GM19238 (cell line): ENCODE measurements at regions not wholly inside any gene's neighbourhood (a gene's known extent, or its start where the extent isn't known, plus 50 kb on each side); places are given as distances from the start of the nearest gene placed in this dataset.
"Not testable (repeated sequence)": the region's sequence is repeated elsewhere in the genome, so short reads cannot be mapped to it uniquely, and the experiment has no call there.

Experiments used
- DNase-seq: peaks from one replicate; pipeline ENCODE4 v3.0.0; 2011; ENCODE audit warnings: low spot score; ENCODE audit not compliant: insufficient read length

DNA sequence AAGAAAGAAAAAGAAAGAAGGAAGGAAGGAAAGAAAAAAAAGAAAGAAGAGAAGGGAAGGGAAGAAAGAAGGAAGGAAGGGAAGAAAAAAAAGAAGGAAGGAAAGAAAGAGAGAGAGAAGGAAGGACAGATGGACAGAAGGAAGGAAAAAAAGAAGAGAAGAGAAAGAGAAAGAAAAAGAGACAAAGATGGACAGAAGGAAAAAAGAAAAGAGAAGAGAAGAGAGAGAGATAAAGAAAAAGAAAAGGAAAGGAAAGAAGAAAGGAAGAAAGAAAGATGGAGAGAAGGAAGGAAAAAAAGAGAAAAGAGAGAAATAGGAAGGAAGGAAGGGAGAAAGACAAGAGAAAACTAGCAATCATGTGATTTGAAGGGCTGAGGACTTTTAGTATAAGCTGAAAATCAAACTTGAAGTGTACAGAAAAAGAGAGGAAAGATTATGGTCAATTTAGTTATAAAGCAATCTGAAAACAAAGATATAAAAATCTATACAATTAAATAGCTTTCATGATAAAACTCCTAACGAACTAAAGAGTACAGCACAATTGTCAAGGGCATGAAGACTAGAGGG lies 115.3 kb downstream of the LTN1 start:
- DNase-seq: no peak

DNA sequence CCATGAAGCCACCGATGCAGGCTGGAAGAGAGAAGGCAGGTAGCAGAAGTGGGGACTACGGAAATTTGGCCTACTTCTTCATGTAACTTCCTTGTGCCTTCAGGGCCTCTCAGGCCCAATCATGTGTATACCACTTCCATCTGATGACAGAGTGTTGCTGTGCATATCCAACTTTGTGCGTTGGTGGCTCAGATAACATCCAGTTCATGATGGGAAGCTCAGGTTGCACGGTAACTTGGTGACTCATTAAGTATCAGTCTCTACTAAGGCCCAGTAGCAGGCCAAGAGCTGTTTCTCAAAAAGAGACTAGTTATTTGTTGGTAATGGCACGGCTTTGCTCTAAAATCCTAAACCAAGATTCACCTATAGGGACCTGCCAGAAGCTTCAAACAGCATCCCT lies 117.6 kb downstream of the LTN1 start:
- no peak for DNase-seq

DNA sequence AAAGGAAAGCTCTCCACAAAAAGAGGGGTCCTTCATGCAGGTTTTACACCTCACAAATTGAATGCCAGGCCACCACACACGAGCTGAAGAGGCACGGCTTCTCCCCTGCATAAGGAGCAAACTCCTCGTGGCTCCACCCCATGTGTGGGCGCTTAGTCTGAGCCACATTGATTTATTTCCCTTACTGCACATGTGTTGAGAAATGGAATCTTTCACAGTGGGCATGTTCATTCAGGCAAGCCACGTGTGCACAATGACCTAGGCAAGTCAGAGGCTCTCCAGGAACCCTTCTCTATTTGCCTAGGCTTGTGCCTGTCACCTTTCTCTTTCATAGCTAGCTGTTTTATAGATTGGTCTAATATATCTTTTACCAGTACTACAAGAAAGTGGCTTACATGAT lies 120.5 kb downstream of the LTN1 start:
- DNase-seq: no peak

DNA sequence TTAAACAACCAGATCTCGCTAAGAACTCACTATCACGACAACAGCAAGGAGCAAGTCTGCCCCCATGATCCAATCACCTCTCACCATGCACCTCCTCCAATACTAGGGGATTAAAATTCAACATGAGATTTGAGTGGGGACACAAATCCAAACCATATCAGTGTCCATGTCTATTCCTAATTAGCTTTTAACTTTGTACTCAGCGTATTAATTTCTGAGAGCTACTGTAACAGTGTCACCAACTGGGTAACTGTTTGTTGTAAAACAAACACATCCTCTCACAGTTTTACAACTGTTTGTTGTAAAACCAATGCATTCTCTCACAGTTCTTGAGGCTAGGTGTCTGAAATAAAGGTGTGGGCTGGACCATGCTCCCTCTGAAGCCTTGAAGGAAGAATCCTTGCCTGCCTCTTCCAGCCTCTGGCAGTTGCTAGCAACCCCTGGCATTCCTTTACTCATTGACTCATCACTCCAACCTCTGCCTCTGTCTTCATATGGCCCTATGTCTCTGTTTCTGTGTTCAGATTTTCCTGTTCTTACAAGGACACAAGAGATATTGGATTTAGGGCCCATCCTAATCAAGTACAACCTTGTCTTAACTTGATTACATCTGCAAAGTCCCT lies 121.2 kb downstream of the LTN1 start:
- no peak for DNase-seq

DNA sequence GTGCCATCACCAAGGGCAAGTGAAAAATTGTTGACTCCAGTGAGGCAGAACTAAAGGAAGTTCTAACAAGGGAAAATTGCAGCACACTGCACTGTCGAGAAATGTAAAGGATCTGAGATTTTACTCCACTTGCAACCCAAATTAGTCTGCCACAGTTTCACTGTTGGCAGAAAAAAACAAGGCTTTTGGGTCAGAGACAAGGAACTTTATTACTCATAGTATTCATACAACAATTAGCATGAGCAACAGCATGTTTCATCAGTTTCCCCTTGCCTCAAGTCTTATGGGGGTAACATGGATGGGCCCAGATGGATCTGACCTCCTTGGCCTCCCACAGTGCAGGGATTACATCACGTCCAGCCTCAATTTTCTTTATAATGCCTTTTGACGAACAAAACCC lies 125.3 kb downstream of the LTN1 start:
- no peak for DNase-seq

DNA sequence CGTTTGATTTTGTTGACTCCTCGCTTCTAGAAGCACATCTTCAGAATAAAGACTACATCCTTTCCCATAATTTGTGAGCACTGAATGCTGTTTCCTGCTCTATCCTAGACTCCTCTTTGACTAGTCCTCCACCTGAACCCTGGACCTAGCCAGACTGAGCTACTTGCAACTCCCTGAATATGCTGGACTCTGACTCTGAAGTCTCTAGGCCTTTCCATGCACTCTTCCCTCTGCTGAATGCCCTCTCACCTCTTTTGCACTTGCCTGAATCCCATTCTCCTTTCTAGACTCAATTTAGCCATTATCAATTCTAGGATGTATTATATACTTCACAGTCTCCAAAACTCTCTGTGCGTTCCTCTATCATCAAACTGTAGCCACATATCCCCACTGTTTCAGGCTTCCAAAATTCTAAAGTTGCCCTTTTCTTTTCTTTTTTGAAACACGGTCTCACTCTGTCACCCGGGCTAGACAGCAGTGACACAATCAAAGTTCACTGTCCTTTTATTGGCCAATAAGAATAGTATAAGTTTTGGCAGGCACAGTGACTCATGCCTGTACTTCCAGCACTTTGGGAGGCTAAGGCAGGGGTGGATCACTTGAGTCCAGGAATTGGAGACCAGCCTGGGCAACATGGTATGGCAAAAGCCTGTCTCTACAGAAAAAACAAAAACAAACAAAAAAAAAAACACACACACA lies 127.0 kb downstream of the LTN1 start:
- no peak for DNase-seq

DNA sequence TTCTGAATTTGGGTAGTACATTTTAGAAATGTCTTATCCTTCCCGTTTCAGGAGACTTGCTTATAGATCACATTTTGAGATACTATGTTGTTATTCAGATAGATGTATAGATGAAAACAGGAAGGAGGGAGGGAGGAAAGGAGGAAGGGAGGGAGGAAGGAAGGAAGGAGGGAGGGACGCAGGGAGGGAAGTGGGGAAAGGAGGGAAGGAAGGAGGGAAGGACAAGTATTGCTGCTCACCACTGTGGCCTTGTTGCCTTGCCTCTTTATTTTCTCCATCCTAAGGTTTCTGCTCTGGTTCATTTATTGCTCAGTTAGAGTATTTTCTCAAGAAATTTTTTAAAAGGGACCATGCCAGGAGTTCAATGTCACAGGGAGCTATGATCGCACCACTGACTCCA lies 134.3 kb downstream of the LTN1 start:
- no peak for DNase-seq

DNA sequence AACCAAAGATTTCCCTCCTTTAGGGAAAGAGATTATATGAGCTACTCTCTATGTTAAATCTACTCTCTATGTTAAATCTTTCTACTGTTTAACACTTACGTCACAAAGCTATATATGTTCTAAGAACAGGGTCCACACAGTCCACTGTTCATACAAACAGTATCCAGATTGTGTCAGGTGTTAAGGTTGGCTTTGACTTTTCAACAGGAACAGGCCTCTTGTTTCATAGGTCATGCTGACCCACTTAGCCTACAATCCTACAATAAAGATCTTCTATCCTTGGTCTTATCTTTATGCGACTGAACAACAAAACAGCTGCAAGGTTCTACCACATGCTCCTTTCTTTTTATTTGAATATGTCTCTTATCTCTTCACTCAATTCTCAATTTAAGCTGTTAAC lies 134.9 kb downstream of the LTN1 start:
- no peak for DNase-seq

DNA sequence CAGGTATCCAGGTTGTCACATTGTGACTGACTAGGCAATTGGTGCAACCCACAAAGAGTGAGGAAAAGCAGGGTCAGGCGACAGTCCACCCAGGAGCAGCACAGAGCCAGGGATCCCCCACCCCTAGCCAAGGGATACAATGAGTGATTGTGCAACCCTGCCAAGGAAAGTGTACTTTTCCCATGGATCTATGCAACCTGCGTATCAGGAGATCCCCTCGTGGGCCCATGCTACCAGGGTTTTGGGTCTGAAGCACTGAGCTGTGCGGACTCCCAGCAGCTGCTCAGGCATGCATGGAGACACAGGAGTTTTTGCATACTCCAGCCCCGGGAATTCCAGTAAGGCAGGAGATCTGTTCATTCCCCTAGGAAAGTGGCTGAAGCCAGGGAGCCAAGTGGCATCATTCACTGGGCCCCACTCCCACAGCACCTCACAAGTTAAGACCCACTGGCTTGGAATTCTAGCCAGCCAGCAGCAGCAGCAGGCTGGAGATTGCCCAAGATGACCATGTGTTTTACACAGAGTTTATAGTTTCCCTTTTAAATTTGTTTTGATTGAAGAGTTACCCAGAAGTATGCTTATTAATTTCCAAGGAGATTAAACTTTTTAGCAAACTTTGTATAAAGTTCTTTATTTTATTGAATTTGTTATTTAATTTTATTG lies 136.0 kb downstream of the LTN1 start:
- no peak for DNase-seq

DNA sequence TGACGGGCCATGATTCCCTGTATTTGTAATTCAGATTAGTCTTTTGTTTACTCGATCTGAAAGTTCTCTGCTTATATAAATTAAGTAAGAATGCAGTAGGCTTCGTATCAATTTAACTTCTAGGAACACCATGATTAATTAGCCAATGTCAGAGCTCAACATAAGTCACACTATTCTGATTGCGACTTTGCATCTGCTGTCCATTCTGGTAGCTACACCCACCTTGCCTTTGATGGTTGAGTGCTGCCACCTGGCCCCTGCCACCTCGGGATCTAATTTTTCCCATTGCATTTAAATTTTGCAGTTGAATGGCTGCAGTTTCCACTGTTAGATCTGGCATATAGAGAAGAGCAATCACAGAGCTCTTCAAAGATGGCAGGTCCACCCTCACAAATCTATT lies 140.0 kb downstream of the LTN1 start:
- DNase-seq: no peak

DNA sequence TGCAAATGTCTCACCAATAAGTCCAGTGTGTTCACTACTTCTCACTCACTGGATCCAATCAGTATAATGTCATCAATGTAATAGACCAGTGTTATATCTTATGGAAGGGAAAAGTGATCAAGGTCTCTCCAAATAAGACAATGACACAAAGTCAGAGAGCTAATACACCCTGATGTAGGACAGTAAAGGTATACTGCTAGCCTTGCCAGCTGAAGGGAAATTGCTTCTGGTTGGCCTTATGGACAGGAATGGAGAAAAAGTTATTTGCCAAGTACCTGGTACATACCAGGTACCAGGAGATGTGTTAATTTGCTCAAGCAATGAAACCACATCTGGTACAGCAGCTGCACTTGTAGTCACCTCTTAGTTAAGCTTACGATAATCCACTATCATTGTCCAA lies 141.0 kb downstream of the LTN1 start:
- DNase-seq: no peak

DNA sequence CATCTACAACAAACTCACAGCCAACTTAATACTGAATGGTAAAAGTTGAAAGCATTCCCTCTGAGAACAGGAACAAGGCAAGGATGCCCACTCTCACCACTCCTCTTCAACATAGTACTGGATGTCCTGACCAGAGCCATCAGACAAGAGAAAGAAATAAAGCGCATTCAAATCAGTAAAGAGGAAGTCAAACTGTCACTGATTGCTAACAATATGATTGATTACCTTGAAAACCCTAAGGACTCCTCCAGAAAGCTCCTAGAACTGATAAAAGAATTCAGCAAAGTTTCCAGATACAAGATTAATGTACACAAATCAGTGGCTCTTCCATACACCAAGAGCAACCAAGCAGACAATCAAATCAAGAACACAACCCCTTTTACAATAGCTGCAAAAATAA lies 153.4 kb downstream of the LTN1 start:
- DNase-seq: not testable (repeated sequence)

DNA sequence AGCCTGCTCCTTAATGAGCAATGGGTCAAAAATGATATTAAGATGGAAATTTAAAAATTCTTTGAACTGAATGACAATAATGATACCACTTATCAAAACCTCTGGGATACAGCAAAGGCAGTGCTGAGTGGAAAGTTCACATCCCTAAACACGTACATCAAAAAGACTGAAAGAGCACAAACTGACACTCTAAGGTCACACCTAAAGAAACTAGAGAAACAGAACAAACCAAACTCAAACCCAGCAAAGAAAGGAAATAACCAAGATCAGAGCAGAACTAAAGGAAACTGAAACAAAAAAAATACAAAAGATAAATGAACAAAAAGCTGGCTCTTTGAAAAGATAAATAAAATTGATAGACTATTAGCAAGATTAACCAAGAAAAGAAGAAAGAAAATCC lies 155.3 kb downstream of the LTN1 start:
- not testable (repeated sequence) for DNase-seq

DNA sequence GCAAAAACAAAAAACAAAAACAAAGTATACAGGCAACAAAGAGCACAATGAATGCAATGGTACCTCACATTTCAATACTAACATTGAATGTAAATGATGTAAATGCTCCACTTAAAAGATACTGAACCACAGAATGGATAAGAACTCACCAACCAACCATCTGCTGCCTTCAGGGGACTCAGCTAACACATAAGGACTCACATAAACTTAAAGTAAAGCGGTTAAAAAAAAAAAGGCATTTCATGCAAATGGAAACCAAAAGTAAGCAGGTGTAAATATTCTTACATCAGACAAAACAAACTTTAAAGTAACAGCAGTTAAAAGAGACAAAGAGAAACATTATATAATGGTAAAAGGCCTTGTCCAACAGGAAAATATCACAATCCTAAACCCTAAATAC lies 156.1 kb downstream of the LTN1 start:
- not testable (repeated sequence) for DNase-seq

DNA sequence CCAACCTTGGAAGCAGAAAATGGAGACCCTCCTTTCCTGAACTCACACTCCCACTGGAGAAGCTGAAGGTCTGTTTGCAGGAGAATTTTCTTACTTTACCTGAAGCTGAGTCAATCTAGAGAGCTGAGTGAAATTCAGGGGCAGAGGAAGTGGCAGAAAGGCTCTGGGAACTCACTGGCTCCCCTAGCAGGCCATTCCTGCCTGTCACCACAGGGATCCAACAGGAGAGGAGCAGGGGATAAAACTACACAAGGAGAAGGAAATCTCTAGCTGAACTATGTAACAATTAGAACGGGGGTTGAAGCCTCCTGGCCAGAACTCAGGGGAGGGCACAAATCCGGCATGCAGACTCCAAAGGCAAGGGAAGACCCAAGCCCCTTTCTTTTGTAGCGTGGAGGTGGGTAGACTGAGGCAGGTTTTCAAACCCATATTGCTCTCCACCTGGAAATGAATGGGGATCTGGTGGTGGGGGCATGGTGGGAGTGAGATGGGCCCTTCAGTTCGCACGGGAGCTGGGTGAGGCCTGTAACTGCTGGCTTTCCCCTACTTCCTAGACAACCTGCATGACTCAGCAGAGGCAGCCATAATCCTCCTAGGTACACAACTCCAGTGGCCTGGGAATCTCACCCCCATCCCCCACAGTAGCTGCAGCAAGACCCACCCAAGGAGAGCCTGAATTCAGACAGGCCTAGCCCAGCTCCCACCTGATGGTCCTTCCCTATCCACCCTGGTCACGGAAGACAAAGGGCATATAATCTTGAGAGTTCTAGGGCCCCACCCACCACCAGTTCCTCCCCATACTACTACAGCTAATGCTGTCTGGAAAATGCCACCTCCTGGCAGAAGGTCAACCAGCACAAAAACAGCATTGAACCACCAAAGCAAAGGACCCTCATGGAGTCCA lies 158.1 kb downstream of the LTN1 start:
- DNase-seq: no peak

DNA sequence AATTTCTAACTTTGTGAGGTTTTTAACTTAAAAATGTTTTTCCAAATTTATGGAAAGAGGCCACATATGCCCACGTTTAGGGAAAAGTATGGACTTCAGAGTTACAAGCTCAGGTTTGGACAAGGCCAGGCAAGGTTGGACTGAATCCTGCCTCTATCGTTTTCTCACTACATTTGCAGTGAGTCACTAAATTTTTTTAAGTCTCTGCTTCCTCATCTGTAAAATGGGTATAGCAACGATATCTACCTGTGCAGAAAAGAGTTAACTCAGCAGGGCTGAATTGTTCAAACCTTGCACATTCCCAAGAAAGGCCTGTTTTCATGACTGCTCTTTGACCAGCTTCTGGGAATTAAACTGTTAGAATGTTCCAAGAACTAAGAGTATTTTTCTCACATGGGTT lies 159.1 kb downstream of the LTN1 start:
- no peak for DNase-seq

DNA sequence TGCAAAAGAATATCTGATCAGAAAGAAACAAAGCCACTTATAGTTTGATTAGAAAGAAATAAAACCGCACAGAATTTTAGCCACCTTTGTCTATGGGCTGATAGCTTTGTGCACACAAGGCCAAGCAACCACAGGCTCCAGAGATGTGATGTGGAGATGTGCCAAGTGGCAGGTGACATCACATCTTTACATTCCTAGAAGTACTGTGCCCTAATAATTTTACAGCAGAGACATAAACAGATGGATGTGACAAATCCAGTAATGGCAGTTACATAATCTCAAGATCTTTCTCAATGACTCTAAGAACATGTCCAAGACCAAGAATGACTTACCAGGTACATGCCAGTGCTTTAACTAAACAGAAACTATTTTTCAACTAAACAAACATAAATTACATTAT lies 159.5 kb downstream of the LTN1 start:
- DNase-seq: no peak

DNA sequence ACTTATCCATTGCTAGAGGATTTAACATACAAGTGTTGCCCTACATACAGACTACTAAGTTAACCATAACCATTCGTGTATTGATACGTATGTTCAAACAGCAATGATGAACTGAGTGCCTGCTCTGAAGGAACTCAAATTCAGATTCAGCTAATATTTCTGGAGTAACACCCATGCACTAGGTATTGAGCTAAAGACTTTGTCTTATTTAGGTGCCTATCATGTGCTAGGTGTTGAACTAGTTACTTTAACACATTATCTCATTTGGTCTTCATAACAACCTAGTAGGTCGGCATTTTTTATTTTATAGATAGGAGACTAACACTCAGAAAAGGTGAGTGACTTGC lies 160.0 kb downstream of the LTN1 start:
- no peak for DNase-seq

DNA sequence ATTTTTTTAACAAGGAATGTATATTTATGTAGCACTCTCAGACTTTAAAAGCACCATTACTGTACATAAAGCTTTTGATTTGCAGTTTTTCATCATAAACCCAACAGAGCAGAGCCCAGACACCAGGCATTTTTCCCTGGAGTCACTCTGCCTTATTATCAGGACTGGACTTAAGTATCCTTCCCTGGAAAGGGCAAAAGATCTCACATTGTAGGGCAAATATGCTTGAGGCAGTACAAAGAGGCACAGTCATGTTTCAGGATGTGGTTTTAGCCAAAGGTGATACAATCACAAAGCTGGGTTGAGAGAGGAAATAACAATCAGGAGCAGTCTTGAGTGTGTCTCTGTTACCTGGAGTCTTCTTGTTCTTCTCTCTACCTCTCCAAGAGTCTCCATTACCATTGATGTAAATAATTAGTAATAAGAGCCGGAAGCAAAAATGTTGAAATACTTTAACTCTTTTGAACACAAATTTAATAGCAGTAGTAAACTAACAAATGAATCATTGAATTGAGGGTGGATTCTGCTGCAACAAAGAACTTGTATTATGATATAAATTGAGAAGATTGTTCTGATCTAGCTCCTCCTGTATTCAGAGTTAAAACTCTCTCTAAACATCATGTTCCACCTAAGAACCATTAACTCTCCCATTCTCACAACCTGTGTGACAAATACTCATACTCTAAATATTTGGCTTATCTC lies 160.5 kb downstream of the LTN1 start:
- DNase-seq: no peak

DNA sequence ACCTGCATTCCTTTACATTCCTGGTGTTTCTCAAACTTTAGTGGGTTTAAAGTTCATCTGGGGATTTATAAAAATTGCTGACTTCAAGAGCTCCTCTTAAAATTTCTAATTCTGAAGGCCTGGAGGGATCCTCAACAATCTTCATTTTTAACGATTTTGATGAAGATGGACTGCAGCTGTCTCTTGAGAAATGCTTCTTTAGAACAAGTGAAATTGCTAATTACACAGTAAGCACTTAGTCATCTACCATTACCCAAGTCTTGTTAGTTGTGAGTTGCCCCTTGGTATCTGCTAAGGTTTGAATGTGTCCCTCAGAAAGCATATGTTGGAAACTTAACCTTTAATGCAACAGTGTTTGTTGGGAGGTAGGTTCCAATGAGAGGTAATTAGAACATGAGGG lies 163.7 kb downstream of the LTN1 start:
- no peak for DNase-seq

DNA sequence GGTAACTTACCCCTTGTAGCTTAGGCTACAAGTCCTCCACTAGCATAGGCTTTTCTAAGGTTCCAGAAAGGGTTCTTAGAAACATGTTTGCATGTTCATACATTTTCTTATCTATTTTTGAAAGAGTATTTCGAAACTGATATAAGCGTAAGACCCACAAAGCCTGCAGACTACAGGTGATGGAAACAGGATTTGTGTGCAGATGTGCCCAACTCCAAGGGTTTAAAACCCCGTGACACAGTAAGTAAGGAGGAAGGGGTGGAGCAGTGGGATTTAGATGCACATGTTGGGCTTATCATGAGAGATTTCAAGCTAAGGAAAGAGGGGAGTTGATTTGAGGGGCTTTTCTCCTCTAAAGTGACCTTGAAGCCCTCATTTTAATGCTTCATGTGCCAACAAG lies 164.7 kb downstream of the LTN1 start:
- no peak for DNase-seq
